ENCODE measurements at regions not wholly inside any gene's neighbourhood (a gene's known extent, or its start where the extent isn't known, plus 50 kb on each side); places are given as distances from the start of the nearest gene placed in this dataset.
"Not testable (repeated sequence)": the region's sequence is repeated elsewhere in the genome, so short reads cannot be mapped to it uniquely, and the experiment has no call there.

DNA sequence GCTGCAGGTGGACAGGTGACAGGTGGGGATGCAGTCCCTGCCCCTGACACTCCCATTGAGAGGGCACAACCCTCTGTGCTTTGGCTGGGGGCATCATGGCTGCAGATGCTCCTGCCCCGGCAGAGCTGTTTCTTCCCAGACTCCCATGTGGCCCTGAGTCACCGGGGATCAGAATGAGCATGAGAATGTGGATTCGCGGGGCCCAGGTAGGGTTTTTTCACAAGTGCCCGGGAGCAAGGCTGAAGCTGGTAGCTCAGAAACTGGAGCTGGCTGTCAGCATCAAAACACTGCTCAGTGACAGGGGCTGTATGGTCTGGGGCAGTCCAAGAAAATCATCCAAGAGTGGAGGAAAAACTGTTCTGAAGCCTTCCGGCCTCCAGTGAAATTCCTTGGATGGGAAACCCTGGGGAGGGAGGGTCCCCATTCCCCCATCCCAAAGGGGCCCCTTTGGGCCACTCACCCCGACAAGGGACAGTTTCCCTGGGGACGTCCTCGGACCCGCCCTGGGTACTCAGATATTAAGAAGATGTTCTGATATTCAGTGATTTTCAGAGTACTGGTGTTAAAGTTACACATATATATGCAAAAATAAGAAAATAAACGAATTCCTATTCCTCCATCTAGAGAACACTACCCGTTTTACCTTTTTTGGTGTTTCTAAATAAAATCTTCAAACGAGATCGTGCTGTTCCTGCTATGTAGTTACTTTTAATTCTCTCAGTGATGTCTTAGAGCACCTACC is 120.1 kb upstream of the LPCAT1 start:
- FAIRE-seq (no peak), DNase-seq (ENCODE audit: insufficient read length) (no peak)

DNA sequence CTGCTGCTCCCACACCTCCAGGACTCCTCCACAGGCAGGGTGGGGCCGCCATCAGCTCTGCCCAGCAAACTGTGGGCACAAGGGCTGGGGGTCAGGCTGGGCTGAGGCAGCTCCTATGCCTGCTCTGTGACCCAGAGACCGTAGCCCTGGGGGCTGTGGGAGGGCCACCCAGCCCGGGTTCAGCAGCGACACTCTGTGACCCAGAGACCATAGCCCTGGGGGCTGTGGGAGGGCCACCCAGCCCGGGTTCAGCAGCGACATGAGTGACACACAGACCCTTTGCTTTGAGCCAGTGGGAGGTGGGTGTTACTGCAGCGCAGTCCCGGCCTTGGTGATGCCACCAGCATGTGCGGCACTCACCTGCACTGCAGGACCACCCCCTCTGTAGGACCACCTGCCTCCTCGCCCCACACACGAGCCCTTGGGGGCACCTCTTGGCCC is 118.9 kb upstream of the LPCAT1 start:
- FAIRE-seq (no peak), DNase-seq (ENCODE audit: insufficient read length) (no peak)
- TF ChIP-seq TAF1 (IDR thresholded peaks at IDR 0.05; ENCODE audit: borderline replicate concordance, low read depth, low read length) (no peak), POLR2A (IDR thresholded peaks at IDR 0.05; ENCODE audit: low read depth, low read length) (no peak), POLR2AphosphoS5 (IDR thresholded peaks at IDR 0.05; ENCODE audit: low read depth, low read length) (no peak)

More for the DNA sequence above, 120.1 kb upstream of the LPCAT1 start:
- TF ChIP-seq POLR2A (IDR thresholded peaks at IDR 0.05; ENCODE audit: low read depth, low read length) (no peak), POLR2AphosphoS5 (IDR thresholded peaks at IDR 0.05; ENCODE audit: low read depth, low read length) (no peak), TAF1 (IDR thresholded peaks at IDR 0.05; ENCODE audit: borderline replicate concordance, low read depth, low read length) (no peak)

DNA sequence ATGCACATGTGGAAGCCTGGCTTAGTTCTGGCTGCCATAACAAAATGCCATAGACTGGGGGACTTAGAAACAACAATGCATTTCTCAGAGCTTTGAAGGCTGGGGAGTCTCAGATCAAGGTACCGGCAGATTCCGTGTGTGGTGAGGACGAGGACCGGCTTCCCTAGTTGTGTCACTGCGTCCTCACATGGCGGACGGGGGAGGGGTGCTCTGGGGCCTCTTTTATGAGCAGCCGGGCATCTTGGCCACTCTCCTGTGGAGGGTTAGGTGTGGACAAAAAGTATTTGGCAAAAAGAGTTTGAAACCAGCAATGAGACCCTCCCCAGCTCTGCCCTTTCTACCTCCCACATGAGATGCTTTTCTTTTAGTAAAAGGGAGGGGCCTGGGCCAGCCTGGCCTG is 118.5 kb upstream of the LPCAT1 start:
- no peak for TF ChIP-seq TAF1 (IDR thresholded peaks at IDR 0.05; ENCODE audit: borderline replicate concordance, low read depth, low read length)
- TF ChIP-seq POLR2A (IDR thresholded peaks at IDR 0.05; ENCODE audit: low read depth, low read length) = no peak
- TF ChIP-seq POLR2AphosphoS5 (IDR thresholded peaks at IDR 0.05; ENCODE audit: low read depth, low read length) = no peak
- FAIRE-seq (no peak), DNase-seq (ENCODE audit: insufficient read length) (no peak)

DNA sequence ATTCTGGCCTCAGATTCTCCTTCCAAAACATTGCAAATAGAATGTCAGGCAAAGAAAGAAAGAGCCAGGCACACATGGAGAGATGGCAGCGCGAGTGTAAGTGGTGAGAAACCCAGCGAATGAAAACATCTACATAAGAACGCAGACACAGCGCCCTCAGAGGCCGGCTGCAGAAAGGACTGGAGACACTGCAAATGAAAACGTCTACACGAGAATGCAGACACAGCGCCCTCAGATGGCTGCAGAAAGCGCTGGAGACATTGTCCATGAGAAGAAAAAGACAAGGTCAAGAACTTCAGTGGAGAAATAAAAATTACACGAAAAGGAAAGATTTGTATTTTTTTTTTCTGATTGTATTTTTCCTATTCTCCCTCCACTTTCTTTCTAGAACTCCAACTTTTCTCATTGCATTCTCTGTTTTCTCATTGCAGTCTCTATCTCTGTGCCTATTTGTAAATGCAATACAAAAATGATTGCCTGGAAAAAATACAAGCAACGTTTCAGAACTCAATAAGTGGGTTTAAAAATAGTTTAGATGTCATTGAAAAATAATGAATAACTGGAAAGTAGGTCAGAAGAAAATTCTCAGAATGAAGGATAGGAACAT is 117.9 kb upstream of the LPCAT1 start:
- TF ChIP-seq TAF1 (IDR thresholded peaks at IDR 0.05; ENCODE audit: borderline replicate concordance, low read depth, low read length) = no peak
- TF ChIP-seq POLR2A (IDR thresholded peaks at IDR 0.05; ENCODE audit: low read depth, low read length) = no peak
- TF ChIP-seq POLR2AphosphoS5 (IDR thresholded peaks at IDR 0.05; ENCODE audit: low read depth, low read length) = no peak
- FAIRE-seq = no peak
- DNase-seq (ENCODE audit: insufficient read length) = peak; percentile 55

DNA sequence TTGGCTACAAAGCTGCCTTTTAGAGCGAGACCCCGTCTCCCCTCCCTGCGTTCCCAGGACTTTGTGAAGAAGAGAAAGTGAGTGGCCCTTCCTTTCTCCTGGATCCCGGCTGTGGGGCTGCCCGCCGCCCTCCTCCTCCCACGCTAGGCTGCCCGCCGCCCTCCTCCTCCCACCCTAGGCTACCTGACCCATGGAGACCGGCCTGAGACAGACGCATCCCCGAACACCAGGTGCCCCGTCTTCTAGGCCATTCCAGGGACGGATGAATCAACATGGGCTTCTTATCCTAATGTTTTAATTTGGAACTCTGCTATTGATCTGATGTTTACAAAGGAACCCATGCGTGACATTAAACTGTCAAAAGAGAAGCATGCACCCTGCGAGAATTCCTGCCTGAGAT is 117.3 kb upstream of the LPCAT1 start:
- FAIRE-seq (no peak), DNase-seq (ENCODE audit: insufficient read length) (no peak)
- TF ChIP-seq TAF1 (IDR thresholded peaks at IDR 0.05; ENCODE audit: borderline replicate concordance, low read depth, low read length) (no peak), POLR2AphosphoS5 (IDR thresholded peaks at IDR 0.05; ENCODE audit: low read depth, low read length) (no peak), POLR2A (IDR thresholded peaks at IDR 0.05; ENCODE audit: low read depth, low read length) (no peak)

DNA sequence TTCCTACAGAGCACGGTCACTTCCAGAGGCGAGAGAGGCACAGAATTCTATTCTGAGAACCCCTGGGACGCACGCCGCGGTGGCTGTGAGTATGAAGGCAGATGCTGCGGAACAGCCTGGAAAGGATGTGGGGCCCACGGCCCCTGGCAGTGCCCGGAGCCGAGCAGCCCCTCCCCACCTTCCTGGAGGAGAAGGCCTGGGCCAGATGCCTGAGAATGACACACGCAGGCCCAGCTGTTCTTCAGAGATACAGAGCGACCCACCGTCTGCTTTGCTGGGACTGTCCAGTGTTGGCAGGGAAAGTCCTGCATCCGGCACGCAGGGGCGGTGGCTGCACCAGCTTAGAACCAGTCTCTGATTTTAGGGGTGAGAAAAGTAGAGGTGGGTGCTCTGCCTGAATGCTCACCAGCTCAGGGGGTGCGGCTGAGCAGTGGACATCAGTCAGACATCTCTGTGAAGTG is 116.7 kb upstream of the LPCAT1 start:
- FAIRE-seq (no peak), DNase-seq (ENCODE audit: insufficient read length) (no peak)
- TF ChIP-seq POLR2AphosphoS5 (IDR thresholded peaks at IDR 0.05; ENCODE audit: low read depth, low read length) (no peak), POLR2A (IDR thresholded peaks at IDR 0.05; ENCODE audit: low read depth, low read length) (no peak), TAF1 (IDR thresholded peaks at IDR 0.05; ENCODE audit: borderline replicate concordance, low read depth, low read length) (no peak)

DNA sequence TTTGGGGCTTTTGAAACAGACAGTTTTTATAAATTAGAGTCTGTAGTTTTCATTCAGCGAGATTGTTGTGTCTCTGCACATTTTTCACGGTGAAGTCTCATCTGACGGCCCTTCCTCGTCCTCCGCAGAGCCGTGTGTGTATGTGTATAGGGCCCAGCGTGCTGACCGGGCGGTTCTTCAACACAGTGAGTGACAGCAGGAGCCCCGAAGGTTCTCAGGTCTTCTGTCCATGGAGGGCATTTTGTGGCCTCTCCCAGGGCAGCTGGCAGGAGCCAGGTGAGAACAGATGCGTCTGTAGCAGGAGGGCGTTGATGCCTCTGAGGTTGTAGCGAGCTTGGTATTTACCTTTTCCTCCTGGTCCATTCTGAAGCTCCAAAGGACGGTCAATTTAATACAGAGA is 116.0 kb upstream of the LPCAT1 start:
- TF ChIP-seq TAF1 (IDR thresholded peaks at IDR 0.05; ENCODE audit: borderline replicate concordance, low read depth, low read length) (no peak), POLR2A (IDR thresholded peaks at IDR 0.05; ENCODE audit: low read depth, low read length) (no peak), POLR2AphosphoS5 (IDR thresholded peaks at IDR 0.05; ENCODE audit: low read depth, low read length) (no peak)
- no peak for DNase-seq (ENCODE audit: insufficient read length)
- no peak for FAIRE-seq

DNA sequence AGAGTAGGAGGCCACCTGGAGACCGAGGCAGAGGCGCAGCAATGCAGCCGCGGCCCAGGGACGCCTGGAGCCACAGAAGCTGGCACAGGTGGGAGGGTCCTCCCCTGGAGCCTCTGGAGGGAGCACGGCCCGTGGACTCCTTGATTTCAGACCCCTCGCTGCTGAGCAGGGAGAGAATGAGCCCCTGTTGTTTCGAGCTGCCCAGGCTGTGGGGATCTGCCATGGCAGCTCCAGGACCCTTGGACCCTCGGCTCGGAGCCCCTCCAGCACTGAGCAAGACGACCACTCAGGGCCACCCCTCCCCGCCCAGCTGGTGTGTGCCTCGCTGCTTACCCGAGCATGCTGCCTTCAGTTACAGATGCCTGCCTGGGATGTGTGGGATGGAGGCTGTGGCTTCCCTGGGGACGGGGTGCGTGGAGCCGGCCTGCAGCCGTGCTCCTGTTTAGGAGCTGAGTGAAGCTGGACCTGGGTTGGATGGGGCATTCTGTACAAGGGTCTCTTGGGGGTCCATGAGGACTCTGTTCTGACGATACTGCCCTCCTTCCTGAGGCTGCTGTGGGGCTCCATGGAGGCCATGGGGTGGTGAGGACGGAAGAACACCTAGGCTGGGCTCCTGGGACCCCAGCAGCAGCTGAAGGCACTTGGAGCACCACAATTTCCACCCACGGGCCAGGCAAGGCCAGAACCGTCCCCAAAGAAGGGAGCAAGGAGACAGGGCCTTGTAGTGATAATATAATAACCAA is 115.1 kb upstream of the LPCAT1 start:
- no peak for DNase-seq (ENCODE audit: insufficient read length)
- no peak for TF ChIP-seq TAF1 (IDR thresholded peaks at IDR 0.05; ENCODE audit: borderline replicate concordance, low read depth, low read length)
- no peak for TF ChIP-seq POLR2A (IDR thresholded peaks at IDR 0.05; ENCODE audit: low read depth, low read length)
- no peak for TF ChIP-seq POLR2AphosphoS5 (IDR thresholded peaks at IDR 0.05; ENCODE audit: low read depth, low read length)
- no peak for FAIRE-seq

DNA sequence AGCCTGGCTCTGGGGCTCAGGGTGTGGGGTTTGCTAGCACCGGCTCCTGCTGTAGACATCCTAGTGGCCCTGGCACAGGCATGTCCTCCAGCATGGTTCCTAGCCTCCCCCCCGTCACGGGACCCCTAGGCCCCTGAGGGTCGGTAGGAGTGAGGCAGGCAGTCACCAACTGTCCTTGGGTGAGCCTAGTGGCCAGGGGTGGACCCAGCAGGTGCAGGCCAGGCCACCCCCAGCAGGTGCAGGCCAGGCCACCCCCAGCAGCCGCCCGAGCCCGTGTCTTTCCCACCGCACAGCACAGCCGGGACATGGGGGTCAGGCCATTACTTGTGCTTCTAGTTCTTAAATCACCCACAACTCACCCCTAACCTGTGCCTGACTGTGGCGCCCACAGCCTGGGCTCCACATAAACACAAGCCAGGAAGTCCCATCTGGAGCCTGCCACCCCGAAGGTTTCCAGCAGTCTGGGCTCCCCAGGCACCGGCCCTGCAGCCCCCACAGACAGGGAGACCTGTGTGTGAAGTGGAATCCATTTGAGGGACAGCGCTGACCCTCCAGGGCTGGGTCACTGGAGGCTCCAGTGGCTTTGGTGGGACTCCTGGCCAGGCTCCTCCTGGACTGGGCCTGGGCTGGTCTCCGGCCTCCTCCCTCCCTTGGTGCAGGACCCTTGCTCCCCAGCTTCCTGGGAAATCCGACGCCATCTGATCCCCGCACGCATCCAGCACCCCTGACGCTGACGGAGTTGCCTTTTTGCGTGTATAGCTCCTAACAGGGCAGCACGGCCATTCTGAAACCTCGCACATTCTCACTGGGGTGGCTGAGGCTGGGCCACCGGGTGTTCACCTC is 114.1 kb upstream of the LPCAT1 start:
- TF ChIP-seq POLR2A (IDR thresholded peaks at IDR 0.05; ENCODE audit: low read depth, low read length) (no peak), TAF1 (IDR thresholded peaks at IDR 0.05; ENCODE audit: borderline replicate concordance, low read depth, low read length) (no peak), POLR2AphosphoS5 (IDR thresholded peaks at IDR 0.05; ENCODE audit: low read depth, low read length) (no peak)

DNA sequence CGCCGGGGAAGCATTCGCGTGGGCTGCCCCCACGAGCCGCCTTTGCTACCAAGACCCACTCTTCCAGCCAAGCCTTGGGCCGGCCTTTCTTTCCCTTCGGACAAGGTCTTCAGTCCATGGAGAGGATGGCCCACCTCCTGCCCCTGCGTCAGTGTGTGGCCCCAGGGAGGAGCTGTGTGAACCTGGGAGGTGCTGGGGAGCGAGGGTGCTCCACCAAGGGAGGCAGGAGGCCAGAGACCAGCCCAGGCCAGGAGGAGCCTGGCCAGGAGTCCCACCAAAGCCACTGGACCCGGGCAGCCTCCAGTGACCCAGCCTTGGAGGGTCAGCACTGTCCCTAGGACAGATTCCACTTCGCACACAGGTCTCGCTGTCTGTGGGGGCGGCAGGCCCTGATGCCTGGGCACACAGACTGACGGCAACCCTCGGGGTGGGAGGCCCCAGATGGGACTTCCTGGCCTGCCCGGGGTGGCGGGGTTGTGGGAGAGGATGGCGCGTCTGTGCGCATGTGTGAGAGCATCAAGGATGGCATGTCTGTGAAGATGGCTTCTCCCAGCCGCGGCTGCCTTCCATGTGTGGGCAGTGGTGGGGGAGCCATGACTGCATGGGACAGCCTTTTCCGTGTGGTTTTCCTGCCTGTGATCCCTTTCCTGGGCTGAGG is 113.3 kb upstream of the LPCAT1 start:
- no peak for DNase-seq (ENCODE audit: insufficient read length)
- FAIRE-seq = no peak
- TF ChIP-seq POLR2AphosphoS5 (IDR thresholded peaks at IDR 0.05; ENCODE audit: low read depth, low read length) (no peak), POLR2A (IDR thresholded peaks at IDR 0.05; ENCODE audit: low read depth, low read length) (no peak), TAF1 (IDR thresholded peaks at IDR 0.05; ENCODE audit: borderline replicate concordance, low read depth, low read length) (no peak)

More for the DNA sequence above, 114.1 kb upstream of the LPCAT1 start:
- DNase-seq (ENCODE audit: insufficient read length) = no peak
- FAIRE-seq = no peak

DNA sequence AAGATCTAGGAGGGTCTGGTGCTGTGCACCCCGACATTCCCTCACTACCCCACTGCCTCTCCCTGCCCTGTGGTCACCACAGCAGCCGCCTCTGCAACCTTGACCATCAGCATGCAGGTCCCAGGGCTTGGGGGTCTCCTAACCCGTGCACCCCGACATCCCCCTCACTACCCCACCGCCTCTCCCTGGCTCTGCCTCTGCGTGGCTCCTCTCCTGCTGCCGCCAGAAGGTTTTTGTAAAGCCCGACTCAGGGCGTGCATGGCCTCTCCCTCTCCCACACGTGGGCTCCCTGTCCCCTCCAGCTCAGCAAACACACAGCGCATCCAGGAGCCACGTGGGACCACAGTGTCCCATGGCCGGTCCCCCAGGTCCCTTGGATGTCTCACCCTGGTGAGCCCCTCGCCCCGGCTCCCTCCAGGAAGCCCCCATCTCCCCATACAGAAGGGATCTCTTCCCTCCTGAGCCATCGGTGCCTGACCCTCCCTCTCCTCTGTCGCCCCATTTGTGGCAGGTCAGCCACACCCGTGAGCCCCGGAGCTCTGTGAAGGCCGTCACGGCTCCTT is 112.5 kb upstream of the LPCAT1 start:
- FAIRE-seq; DNase-seq (ENCODE audit: insufficient read length): not testable (repeated sequence)

DNA sequence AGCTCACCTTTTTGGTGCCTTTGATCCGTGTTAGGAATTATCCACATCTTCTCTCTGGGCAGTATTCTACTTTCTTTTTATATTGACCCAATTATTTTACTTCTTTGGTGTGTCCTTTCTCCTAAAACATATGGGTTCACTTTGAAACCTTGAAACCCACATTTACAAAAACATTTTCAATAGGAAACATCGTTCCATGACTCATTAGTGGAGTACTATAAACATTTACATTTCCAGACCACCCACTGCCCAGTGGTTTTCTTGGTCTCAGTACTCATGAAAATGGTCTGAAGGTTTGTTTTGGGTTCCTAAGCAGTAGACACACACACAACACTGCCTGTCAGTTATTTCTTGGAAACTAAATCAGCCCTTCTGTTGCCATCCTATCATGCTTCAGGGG is 111.7 kb upstream of the LPCAT1 start:
- DNase-seq (ENCODE audit: insufficient read length); FAIRE-seq: not testable (repeated sequence)
